Suprapubic skin (tissue), 4 donors: ENCODE measurements at regions not wholly inside any gene's neighbourhood (a gene's known extent, or its start where the extent isn't known, plus 50 kb on each side); places are given as distances from the start of the nearest gene placed in this dataset.

Source experiments
- DNase-seq, 2 donors: peaks; one replicate each; pipeline ENCODE4 v3.0.0-alpha.2; 2019; ENCODE audit warnings: low spot score in 2 of 2
- H3K27ac ChIP-seq: fragments of 200-600 bp; sonication (generic); one replicate; pipeline ENCODE4 v1.5.1; 2019
- H3K27me3 ChIP-seq: fragments of 200-600 bp; sonication (generic); one replicate; pipeline ENCODE4 v1.5.1; 2019
- H3K36me3 ChIP-seq: fragments of 200-600 bp; sonication (generic); one replicate; pipeline ENCODE4 v1.5.1; 2019
- H3K4me1 ChIP-seq: fragments of 200-600 bp; sonication (generic); one replicate; pipeline ENCODE4 v1.5.1; 2019
- H3K4me3 ChIP-seq: fragments of 200-600 bp; sonication (generic); one replicate; pipeline ENCODE4 v1.5.1; 2019; ENCODE audit warnings: mild to moderate bottlenecking
- H3K9me3 ChIP-seq: fragments of 200-600 bp; sonication (generic); one replicate; pipeline ENCODE4 v1.5.1; 2019
- EP300 ChIP-seq: sonication (generic); formaldehyde crosslinking; IDR thresholded peaks from one replicate; pipeline ENCODE4 v1.6.1; 2017; ENCODE audit warnings: antibody characterized with exemption
- POLR2A ChIP-seq, 2 donors: fragments of 450-650 bp; IDR thresholded peaks; one replicate each; pipeline ENCODE4 v1.6.1; 2017; ENCODE audit warnings: antibody characterized with exemption in 2 of 2, mild to moderate bottlenecking in 2 of 2, moderate library complexity in 2 of 2
- POLR2AphosphoS5 ChIP-seq, 3 donors: sonication (generic); formaldehyde crosslinking; IDR thresholded peaks; one replicate each; pipeline ENCODE4 v1.6.1; 2017; ENCODE audit warnings: antibody characterized with exemption in 3 of 3
- WGBS: methylation state at CpG from one replicate; pipeline ENCODE4 v1.1.5; 2018; 5-methylcytosine and 5-hydroxymethylcytosine counted together
- TF ChIP-seq, protein P1 (sequence below), 2 donors: fragments of 200-600 bp in 1 of 2; fragments of 450-650 bp in 1 of 2; sonication (generic) in 1 of 2; IDR thresholded peaks; one replicate each; pipeline ENCODE4 v1.5.1; 2016 to 2019; ENCODE audit warnings: antibody characterized with exemption in 2 of 2, mild to moderate bottlenecking in 1 of 2, moderate library complexity in 1 of 2

DNA sequence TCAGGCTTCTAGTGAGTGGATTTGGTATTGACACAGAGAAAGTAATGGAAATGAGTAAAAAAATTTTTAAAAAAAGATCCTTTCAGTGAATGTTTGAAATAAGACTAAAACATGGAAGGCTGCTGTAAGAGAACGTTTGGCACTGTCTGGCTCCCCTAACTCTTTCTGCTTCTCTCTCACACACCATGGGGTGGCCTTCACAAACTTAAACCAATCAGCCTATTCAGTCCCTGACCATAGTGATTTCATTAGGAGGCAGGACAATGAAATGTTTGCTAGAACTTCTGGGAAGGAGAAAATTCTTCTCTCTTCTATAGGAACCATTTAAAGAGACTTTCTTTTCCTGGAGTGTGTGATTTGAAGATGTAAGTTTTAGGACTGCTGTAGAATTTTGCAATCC, 84.2 kb upstream of the GRIN2B start:
- no peak for DNase-seq
- H3K27ac ChIP-seq = no peak overlapping the region
- 41% methylated on average over 1 of the region's 1 CpG for WGBS
- TF ChIP-seq POLR2AphosphoS5 (IDR thresholded peaks at IDR 0.05) (no peak), EP300 (no peak), POLR2A (IDR thresholded peaks at IDR 0.05) (no peak)
- TF ChIP-seq, protein P1, sequence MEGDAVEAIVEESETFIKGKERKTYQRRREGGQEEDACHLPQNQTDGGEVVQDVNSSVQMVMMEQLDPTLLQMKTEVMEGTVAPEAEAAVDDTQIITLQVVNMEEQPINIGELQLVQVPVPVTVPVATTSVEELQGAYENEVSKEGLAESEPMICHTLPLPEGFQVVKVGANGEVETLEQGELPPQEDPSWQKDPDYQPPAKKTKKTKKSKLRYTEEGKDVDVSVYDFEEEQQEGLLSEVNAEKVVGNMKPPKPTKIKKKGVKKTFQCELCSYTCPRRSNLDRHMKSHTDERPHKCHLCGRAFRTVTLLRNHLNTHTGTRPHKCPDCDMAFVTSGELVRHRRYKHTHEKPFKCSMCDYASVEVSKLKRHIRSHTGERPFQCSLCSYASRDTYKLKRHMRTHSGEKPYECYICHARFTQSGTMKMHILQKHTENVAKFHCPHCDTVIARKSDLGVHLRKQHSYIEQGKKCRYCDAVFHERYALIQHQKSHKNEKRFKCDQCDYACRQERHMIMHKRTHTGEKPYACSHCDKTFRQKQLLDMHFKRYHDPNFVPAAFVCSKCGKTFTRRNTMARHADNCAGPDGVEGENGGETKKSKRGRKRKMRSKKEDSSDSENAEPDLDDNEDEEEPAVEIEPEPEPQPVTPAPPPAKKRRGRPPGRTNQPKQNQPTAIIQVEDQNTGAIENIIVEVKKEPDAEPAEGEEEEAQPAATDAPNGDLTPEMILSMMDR (IDR thresholded peaks at IDR 0.05) = no peak
- no peak overlapping the region for H3K4me3 ChIP-seq
- no peaks in the 10 kb centered on the region for H3K4me1 ChIP-seq
- no peaks in the 10 kb centered on the region for H3K9me3 ChIP-seq
- H3K27me3 ChIP-seq = no peaks in the 10 kb centered on the region
- H3K36me3 ChIP-seq = no peaks in the 10 kb centered on the region

DNA sequence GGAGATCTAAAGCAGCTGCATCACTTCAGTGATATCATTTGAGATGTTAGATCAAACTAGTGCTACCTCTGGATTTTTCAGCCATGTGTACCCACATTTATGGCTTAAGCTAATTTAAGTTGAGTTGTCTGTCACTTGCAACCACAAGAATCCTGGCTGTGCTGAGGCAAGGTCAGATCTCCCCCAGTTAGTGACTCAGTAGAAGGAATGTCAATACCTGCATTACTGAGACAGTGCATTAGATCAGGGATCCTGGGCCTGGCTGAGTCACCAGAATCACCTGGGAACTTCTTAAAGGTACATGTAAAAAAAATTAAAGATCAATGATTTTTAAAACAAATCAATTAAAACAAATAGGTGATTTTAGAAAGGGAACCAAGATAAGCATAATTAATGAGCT, 84.6 kb upstream of the GRIN2B start:
- TF ChIP-seq EP300 (no peak), POLR2A (IDR thresholded peaks at IDR 0.05) (no peak), POLR2AphosphoS5 (IDR thresholded peaks at IDR 0.05) (no peak)
- TF ChIP-seq, protein P1 (IDR thresholded peaks at IDR 0.05) = no peak
- Histone ChIP-seq H3K36me3 (no peaks in the 10 kb centered on the region), H3K4me1 (no peaks in the 10 kb centered on the region), H3K4me3 (no peak overlapping the region), H3K9me3 (no peaks in the 10 kb centered on the region), H3K27ac (no peak overlapping the region), H3K27me3 (no peaks in the 10 kb centered on the region)
- no peak for DNase-seq

DNA sequence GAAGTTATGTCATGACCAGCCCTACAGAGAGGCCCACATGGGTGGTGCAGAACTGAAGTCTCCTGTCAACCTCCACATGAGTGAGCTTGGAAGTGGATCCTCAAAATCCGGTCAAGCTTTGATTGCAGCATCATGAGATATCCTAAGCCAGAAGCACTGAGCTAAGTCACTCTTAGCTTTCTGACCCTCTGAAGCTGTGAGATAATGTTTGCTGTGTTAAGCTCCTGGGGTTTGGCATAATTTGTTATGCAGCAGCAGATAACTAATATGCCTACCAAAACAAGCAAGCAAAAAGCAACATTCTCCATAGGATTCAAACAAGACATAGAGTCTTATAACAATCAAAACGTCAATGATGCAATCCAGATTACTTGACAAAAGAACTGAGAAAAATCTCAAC, 87.6 kb upstream of the GRIN2B start:
- DNase-seq = no peak
- no peak overlapping the region for H3K27ac ChIP-seq
- TF ChIP-seq POLR2A (IDR thresholded peaks at IDR 0.05) (no peak), EP300 (no peak), POLR2AphosphoS5 (IDR thresholded peaks at IDR 0.05) (no peak)
- TF ChIP-seq, protein P1 (IDR thresholded peaks at IDR 0.05) = no peak
- H3K36me3 ChIP-seq = no peaks in the 10 kb centered on the region
- 96% methylated on average over 2 of the region's 2 CpGs for WGBS
- H3K27me3 ChIP-seq = no peaks in the 10 kb centered on the region
- H3K4me1 ChIP-seq = no peaks in the 10 kb centered on the region
- H3K4me3 ChIP-seq = no peak overlapping the region
- no peaks in the 10 kb centered on the region for H3K9me3 ChIP-seq

DNA sequence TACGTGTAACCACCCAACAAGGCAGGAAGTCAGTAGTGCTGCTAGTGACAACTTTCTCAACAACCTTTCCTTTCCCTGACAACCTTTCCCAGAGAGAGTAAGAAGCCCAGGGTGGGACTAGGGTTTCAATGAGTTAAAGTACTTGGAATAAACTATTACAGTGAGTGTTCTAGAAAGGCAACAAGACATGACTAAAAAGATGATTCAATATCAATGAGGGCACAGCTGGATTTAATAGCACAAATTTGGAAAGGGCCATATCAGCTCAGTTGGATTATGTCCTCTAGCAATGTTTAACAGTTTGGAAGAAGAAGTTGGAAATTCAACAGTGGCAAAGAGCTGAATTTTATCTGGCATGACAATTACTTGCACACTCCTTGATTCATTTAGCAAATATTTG, 90.4 kb upstream of the GRIN2B start:
- no peak for DNase-seq
- H3K27ac ChIP-seq = no peak overlapping the region
- H3K4me3 ChIP-seq = no peak overlapping the region
- H3K27me3 ChIP-seq = no peaks in the 10 kb centered on the region
- WGBS = 38% methylated on average over 1 of the region's 1 CpG
- TF ChIP-seq, protein P1 (IDR thresholded peaks at IDR 0.05) = no peak
- no peak for TF ChIP-seq EP300
- TF ChIP-seq POLR2AphosphoS5 (IDR thresholded peaks at IDR 0.05) = no peak
- no peak for TF ChIP-seq POLR2A (IDR thresholded peaks at IDR 0.05)
- no peaks in the 10 kb centered on the region for H3K4me1 ChIP-seq
- H3K9me3 ChIP-seq = peaks cover 3% of the 10 kb centered on the region
- H3K36me3 ChIP-seq = no peaks in the 10 kb centered on the region

DNA sequence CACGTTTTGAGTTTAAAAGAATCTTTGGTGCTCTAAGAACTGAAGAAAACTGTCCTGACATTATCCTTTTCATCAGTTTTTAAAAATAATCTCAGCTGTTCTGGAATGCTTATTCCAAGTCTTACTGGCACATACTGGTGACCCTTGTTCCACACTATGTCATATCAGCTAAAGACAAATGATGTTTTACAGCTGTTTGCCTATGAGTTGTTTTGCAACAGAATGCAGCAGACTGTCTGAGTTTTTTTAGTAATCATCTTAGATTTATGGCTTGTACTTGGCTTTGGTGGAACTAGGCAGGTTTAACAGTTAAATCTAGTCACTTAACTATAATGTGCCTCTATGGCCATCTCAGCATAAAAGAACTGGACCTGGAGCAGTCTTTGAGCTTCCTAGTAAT, 91.6 kb upstream of the GRIN2B start:
- H3K9me3 ChIP-seq = peaks cover 3% of the 10 kb centered on the region
- H3K36me3 ChIP-seq = no peaks in the 10 kb centered on the region
- no peak for DNase-seq
- H3K4me3 ChIP-seq = no peak overlapping the region
- H3K4me1 ChIP-seq = no peaks in the 10 kb centered on the region
- TF ChIP-seq POLR2A (IDR thresholded peaks at IDR 0.05) (no peak), EP300 (no peak), POLR2AphosphoS5 (IDR thresholded peaks at IDR 0.05) (no peak)
- TF ChIP-seq, protein P1 (IDR thresholded peaks at IDR 0.05) = no peak
- H3K27ac ChIP-seq = no peak overlapping the region
- no peaks in the 10 kb centered on the region for H3K27me3 ChIP-seq
- WGBS = 23% methylated on average over 1 of the region's 1 CpG
